H1 (cell line): ENCODE measurements at regions not wholly inside any gene's neighbourhood (a gene's known extent, or its start where the extent isn't known, plus 50 kb on each side); places are given as distances from the start of the nearest gene placed in this dataset.

Experiments used
- BRCA1 ChIP-seq: IDR thresholded peaks from 2 replicates; pipeline ENCODE4 v1.6.1; 2012; ENCODE audit warnings: low read depth, low read length, improper control_type of control experiment
- CBX5 ChIP-seq: fragments of 300-800, 300-1000 bp; sonication (generic); IDR thresholded peaks from 2 replicates; pipeline ENCODE4 v1.7.1; 2016; ENCODE audit warnings: antibody characterized with exemption, low read length, low read depth
- CTCF ChIP-seq, 3 experiments: IDR thresholded peaks; 1 replicate in 2 of 3; 2 replicates in 1 of 3; pipeline versions ENCODE4 v1.5.1 to v1.6.1; 2011; ENCODE audit warnings: low read length in 3 of 3, mild to moderate bottlenecking in 3 of 3, inconsistent platforms in 2 of 3, low read depth in 1 of 3, moderate library complexity in 1 of 3; ENCODE audit not compliant: insufficient read depth in 1 of 3; ENCODE audit errors: control extremely low read depth in 1 of 3
- GABPA ChIP-seq: IDR thresholded peaks from 2 replicates; pipeline ENCODE4 v1.6.1; 2011; ENCODE audit warnings: mild to moderate bottlenecking, low read length, moderate library complexity, borderline replicate concordance; ENCODE audit not compliant: insufficient read depth
- HDAC2 ChIP-seq, 2 experiments: fragments of 300-600 bp in 1 of 2; sonication (generic) in 1 of 2; IDR thresholded peaks; 2 replicates each; pipeline ENCODE4 v1.6.1; 2011 to 2012; ENCODE audit warnings: low read depth in 2 of 2, low read length in 2 of 2, mild to moderate bottlenecking in 2 of 2, moderate library complexity in 2 of 2, borderline replicate concordance in 1 of 2, inconsistent platforms in 1 of 2
- POLR2AphosphoS5 ChIP-seq: IDR thresholded peaks from 2 replicates; pipeline ENCODE4 v1.6.1; 2011; ENCODE audit warnings: low read depth, low read length
- RAD21 ChIP-seq, 2 experiments: IDR thresholded peaks in 1 of 2; conservative IDR thresholded peaks in 1 of 2; 2 replicates each; pipeline ENCODE4 v1.6.1; 2011; ENCODE audit warnings: low read depth in 2 of 2, low read length in 2 of 2, improper control_type of control experiment in 1 of 2, inconsistent platforms in 1 of 2, mild to moderate bottlenecking in 1 of 2, moderate library complexity in 1 of 2
- RFX5 ChIP-seq: IDR thresholded peaks from 2 replicates; pipeline ENCODE4 v1.6.1; 2011; ENCODE audit warnings: low read depth, low read length, improper control_type of control experiment, borderline replicate concordance
- TAF1 ChIP-seq: IDR thresholded peaks from 2 replicates; pipeline ENCODE4 v1.6.1; 2011; ENCODE audit warnings: mild to moderate bottlenecking, low read depth, low read length
- TCF12 ChIP-seq: IDR thresholded peaks from 2 replicates; pipeline ENCODE4 v1.6.1; 2011; ENCODE audit warnings: low read depth, mild to moderate bottlenecking, low read length

GRCh38 chr4:151922811-151923210 lies 162.0 kb upstream of the GATB start:
- TF ChIP-seq CBX5 (no peak), CTCF (IDR thresholded peaks at IDR 0.05; ENCODE audit: control extremely low read depth in 1 of 3, insufficient read depth in 1 of 3, low read depth in 1 of 3, low read length in 3 of 3) (no peak), TAF1 (no peak), RFX5 (no peak), RAD21 (IDR thresholded peaks at IDR 0.05 in 1 of 2, conservative IDR thresholded peaks at IDR 0.05 in 1 of 2; ENCODE audit: low read depth in 2 of 2, low read length in 2 of 2) (no peak), GABPA (no peak), HDAC2 (IDR thresholded peaks at IDR 0.05; ENCODE audit: borderline replicate concordance in 1 of 2, low read depth in 2 of 2, low read length in 2 of 2) (no peak), BRCA1 (no peak), POLR2AphosphoS5 (no peak), TCF12 (no peak)
